IMR-90 (cell line): ENCODE measurements at regions not wholly inside any gene's neighbourhood (a gene's known extent, or its start where the extent isn't known, plus 50 kb on each side); places are given as distances from the start of the nearest gene placed in this dataset.
"Not testable (repeated sequence)": the region's sequence is repeated elsewhere in the genome, so short reads cannot be mapped to it uniquely, and the experiment has no call there.

ENCODE experiments used
- ATAC-seq: fragments of 200-7000 bp; cut with Tn5 transposase; 2 replicates; pipeline ENCODE4 v1.9.1; 2020; ENCODE audit warnings: low read depth, mild to moderate bottlenecking, moderate library complexity
- BruUV-seq: library from RNA; stranded (reverse); fragments of 400-500 nt; replicated peaks from 2 replicates; lab custom pipeline; 2021; lab: Mats Ljungman, UMichigan
- CTCF ChIA-PET: fragments of 300-600 bp; formaldehyde crosslinking; extraction: SDS; loops from one replicate; lab custom pipeline; 2021; ENCODE audit warnings: antibody characterized with exemption; lab: Yijun Ruan, JAX
- POLR2A ChIA-PET: fragments of 300-600 bp; sonication (Branson Sonifier 250); formaldehyde crosslinking; loops from one replicate; lab custom pipeline; 2022; ENCODE audit warnings: antibody characterized with exemption; ENCODE audit not compliant: unreplicated experiment; lab: Charles Lee
- DNase-seq: peaks from one replicate; pipeline ENCODE4 v3.0.0; 2013
- H2AFZ ChIP-seq: replicated peaks from 2 replicates; pipeline ENCODE3; 2013; ENCODE audit warnings: low read length, mild to moderate bottlenecking; ENCODE audit not compliant: poor library complexity
- H2AK5ac ChIP-seq: 2 replicates; pipeline ENCODE4 v1.6.1; 2013; ENCODE audit warnings: low read depth, low read length, inconsistent platforms
- H2AK9ac ChIP-seq: replicated peaks from 2 replicates; pipeline ENCODE3; 2013; ENCODE audit warnings: mild to moderate bottlenecking, low read depth, low read length, moderate library complexity; ENCODE audit not compliant: poor library complexity
- H2BK120ac ChIP-seq: 2 replicates; pipeline ENCODE4 v1.6.1; 2013; ENCODE audit warnings: low read depth, low read length, inconsistent platforms
- H2BK15ac ChIP-seq: 3 replicates; pipeline ENCODE4 v1.6.1; 2013; ENCODE audit warnings: low read depth, low read length, inconsistent platforms
- H2BK20ac ChIP-seq: 2 replicates; pipeline ENCODE4 v1.6.1; 2013; ENCODE audit warnings: low read depth, mild to moderate bottlenecking, inconsistent platforms, low read length, moderate library complexity
- H2BK5ac ChIP-seq: 2 replicates; pipeline ENCODE4 v1.6.1; 2013; ENCODE audit warnings: mild to moderate bottlenecking, low read depth, low read length, inconsistent platforms; ENCODE audit not compliant: poor library complexity, severe bottlenecking
- H3K14ac ChIP-seq: replicated peaks from 2 replicates; pipeline ENCODE4 v1.6.1; 2013; ENCODE audit warnings: low read depth, low read length, inconsistent platforms
- H3K18ac ChIP-seq: 2 replicates; pipeline ENCODE4 v1.6.1; 2013; ENCODE audit warnings: low read depth, low read length, control low read depth
- H3K23ac ChIP-seq: 2 replicates; pipeline ENCODE4 v1.6.1; 2013; ENCODE audit warnings: low read depth, low read length, inconsistent platforms
- H3K27ac ChIP-seq: 2 replicates; pipeline ENCODE4 v1.5.1; 2013; ENCODE audit warnings: mild to moderate bottlenecking, control low read depth, low read length; ENCODE audit not compliant: insufficient read depth
- H3K27me3 ChIP-seq: 2 replicates; pipeline ENCODE4 v1.6.1; 2013; ENCODE audit warnings: low read length; ENCODE audit not compliant: control insufficient read depth, insufficient read depth
- H3K36me3 ChIP-seq: 2 replicates; pipeline ENCODE4 v1.6.1; 2013; ENCODE audit warnings: low read length, mixed read lengths; ENCODE audit not compliant: control insufficient read depth, insufficient read depth
- H3K4ac ChIP-seq: 2 replicates; pipeline ENCODE4 v1.6.1; 2013; ENCODE audit warnings: low read depth, low read length, inconsistent platforms
- H3K4me1 ChIP-seq: 2 replicates; pipeline ENCODE4 v1.6.1; 2013; ENCODE audit warnings: low read length, mixed read lengths; ENCODE audit not compliant: control insufficient read depth, insufficient read depth
- H3K4me2 ChIP-seq: 2 replicates; pipeline ENCODE4 v1.6.1; 2013; ENCODE audit warnings: low read depth, mild to moderate bottlenecking, control low read depth, low read length, moderate library complexity
- H3K4me3 ChIP-seq: 2 replicates; pipeline ENCODE4 v1.5.1; 2013; ENCODE audit warnings: low read depth, mild to moderate bottlenecking, control low read depth, low read length, moderate library complexity; ENCODE audit not compliant: insufficient read depth
- H3K56ac ChIP-seq: 2 replicates; pipeline ENCODE4 v1.6.1; 2013; ENCODE audit warnings: low read length, inconsistent platforms; ENCODE audit not compliant: insufficient read depth; ENCODE audit errors: extremely low read depth
- H3K79me1 ChIP-seq, 2 experiments: 2 replicates each; pipeline ENCODE4 v1.6.1; 2013; ENCODE audit warnings: low read length in 2 of 2, inconsistent platforms in 1 of 2, low read depth in 1 of 2
- H3K9ac ChIP-seq: 2 replicates; pipeline ENCODE4 v1.6.1; 2013; ENCODE audit warnings: low read depth, low read length, control low read depth
- H3K9me1 ChIP-seq: 2 replicates; pipeline ENCODE4 v1.6.1; 2013; ENCODE audit warnings: low read length, inconsistent platforms; ENCODE audit not compliant: insufficient read depth
- H3K9me3 ChIP-seq: 2 replicates; pipeline ENCODE4 v1.6.1; 2013; ENCODE audit warnings: low read length; ENCODE audit not compliant: control insufficient read depth, insufficient read depth
- H4K20me1 ChIP-seq: 2 replicates; pipeline ENCODE4 v1.6.1; 2013; ENCODE audit warnings: low read length, inconsistent platforms; ENCODE audit not compliant: insufficient read depth
- H4K5ac ChIP-seq: 2 replicates; pipeline ENCODE4 v1.6.1; 2013; ENCODE audit warnings: mild to moderate bottlenecking, low read depth, low read length, control low read depth
- H4K8ac ChIP-seq, 2 experiments: 2 replicates each; pipeline ENCODE4 v1.6.1; 2013; ENCODE audit warnings: low read depth in 2 of 2, low read length in 2 of 2, control low read depth in 1 of 2, inconsistent platforms in 1 of 2
- H4K91ac ChIP-seq: 2 replicates; pipeline ENCODE4 v1.6.1; 2013; ENCODE audit warnings: low read depth, low read length, inconsistent platforms; ENCODE audit not compliant: insufficient read depth
- WGBS, 2 experiments: methylation state at CpG; one replicate each; pipeline versions ENCODE4 v1.1.5 to v1.1.7; 2013; ENCODE audit warnings: missing lambda C conversion rate in 2 of 2; ENCODE audit not compliant: insufficient read length in 1 of 2; ENCODE audit errors: extremely low coverage in 2 of 2; 5-methylcytosine and 5-hydroxymethylcytosine counted together
- dilution Hi-C: fragments of 300-500 bp; cut with HindIII; formaldehyde crosslinking; loops from one replicate; pipeline ENCODE4 v1.14.3; 2018; ENCODE audit warnings: low sequenced_read_pairs; ENCODE audit not compliant: unreplicated experiment
- in situ Hi-C: fragments of 300-500 bp; cut with MboI; formaldehyde crosslinking; loops from 3 replicates; pipeline ENCODE4 v1.14.3; 2019; ENCODE audit warnings: low sequenced_read_pairs, inconsistent platforms, mixed read lengths
- intact Hi-C: fragments of 100-400 bp; cut with micrococcal nuclease; formaldehyde crosslinking; loops from 2 replicates; pipeline ENCODE4 v1.10.0; 2022

DNA sequence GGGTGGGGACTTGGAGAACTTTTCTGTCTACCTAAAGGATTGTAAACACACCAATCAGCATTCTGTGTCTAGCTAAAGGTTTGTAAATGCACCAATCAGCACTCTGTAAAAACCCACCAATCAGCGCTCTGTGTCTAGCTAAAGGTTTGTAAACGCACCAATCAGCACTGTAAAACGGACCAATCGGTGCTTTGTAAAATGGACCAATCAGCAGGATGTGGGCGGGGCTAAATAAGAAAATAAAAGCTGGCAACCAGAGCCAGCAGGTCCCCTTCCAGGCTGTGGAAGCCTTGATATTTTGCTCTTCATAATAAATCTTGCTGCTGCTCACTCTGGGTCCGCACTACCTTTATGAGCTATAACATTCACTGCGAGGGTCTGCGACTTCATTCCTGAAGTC, 331.3 kb downstream of the SUCLG1 start:
- H3K23ac ChIP-seq, H3K27ac ChIP-seq, H4K8ac ChIP-seq, H2BK15ac ChIP-seq, H3K4me2 ChIP-seq, dilution Hi-C loops, H2AK9ac ChIP-seq, H4K5ac ChIP-seq, H3K9me1 ChIP-seq, BruUV-seq, H2BK5ac ChIP-seq, H3K56ac ChIP-seq, POLR2A ChIA-PET, H3K36me3 ChIP-seq, H2AK5ac ChIP-seq, H3K14ac ChIP-seq, intact Hi-C loops, CTCF ChIA-PET, in situ Hi-C loops, H3K4me1 ChIP-seq, H2AFZ ChIP-seq, H3K4me3 ChIP-seq, H3K18ac ChIP-seq, H3K4ac ChIP-seq, H2BK20ac ChIP-seq, H3K9me3 ChIP-seq, H3K9ac ChIP-seq, DNase-seq, H4K91ac ChIP-seq, H4K20me1 ChIP-seq, H3K27me3 ChIP-seq, H3K79me1 ChIP-seq, ATAC-seq, H2BK120ac ChIP-seq: not testable (repeated sequence)
- no CpG with 5 or more reads among the region's 8 CpGs for WGBS, 2 experiments
